ENCODE measurements at regions not wholly inside any gene's neighbourhood (a gene's known extent, or its start where the extent isn't known, plus 50 kb on each side); places are given as distances from the start of the nearest gene placed in this dataset.
A peak's percentile ranks its signal among the peaks of the same experiment; 100 is the strongest.

GRCh38 chr2:184297085-184297484 is 301.2 kb upstream of the ZNF804A start:
- no peak overlapping the region for H3K4me3 ChIP-seq (ENCODE audit: low read depth, low read length)
- no peak for DNase-seq (ENCODE audit: low read depth, low spot score)
- TF ChIP-seq, protein P1, sequence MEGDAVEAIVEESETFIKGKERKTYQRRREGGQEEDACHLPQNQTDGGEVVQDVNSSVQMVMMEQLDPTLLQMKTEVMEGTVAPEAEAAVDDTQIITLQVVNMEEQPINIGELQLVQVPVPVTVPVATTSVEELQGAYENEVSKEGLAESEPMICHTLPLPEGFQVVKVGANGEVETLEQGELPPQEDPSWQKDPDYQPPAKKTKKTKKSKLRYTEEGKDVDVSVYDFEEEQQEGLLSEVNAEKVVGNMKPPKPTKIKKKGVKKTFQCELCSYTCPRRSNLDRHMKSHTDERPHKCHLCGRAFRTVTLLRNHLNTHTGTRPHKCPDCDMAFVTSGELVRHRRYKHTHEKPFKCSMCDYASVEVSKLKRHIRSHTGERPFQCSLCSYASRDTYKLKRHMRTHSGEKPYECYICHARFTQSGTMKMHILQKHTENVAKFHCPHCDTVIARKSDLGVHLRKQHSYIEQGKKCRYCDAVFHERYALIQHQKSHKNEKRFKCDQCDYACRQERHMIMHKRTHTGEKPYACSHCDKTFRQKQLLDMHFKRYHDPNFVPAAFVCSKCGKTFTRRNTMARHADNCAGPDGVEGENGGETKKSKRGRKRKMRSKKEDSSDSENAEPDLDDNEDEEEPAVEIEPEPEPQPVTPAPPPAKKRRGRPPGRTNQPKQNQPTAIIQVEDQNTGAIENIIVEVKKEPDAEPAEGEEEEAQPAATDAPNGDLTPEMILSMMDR (IDR thresholded peaks at IDR 0.05; ENCODE audit: low read depth, low read length), result no peak
- in situ Hi-C loops (cut with HindIII; ENCODE audit: low sequenced_read_pairs), result no loop called here

DNA sequence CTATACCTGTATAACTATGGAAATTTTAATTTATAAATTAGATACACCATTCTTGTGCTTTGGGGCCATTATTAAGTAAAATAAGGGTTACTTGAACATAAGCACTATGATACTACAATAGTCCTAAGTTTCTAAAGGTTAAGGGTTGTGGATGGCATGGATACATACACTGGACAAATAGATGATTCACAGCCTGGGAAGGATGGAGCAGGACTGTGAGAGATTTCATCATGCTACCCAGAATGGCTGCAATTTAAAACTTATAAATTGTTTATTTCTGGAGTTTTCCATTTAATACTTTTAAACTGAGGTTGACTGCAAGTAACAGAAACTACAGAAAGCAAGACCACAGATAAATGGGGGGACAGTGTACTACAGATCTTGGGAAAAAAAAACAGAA is 295.8 kb upstream of the ZNF804A start:
- DNase-seq (ENCODE audit: low read depth, low spot score), result peak; percentile 9
- TF ChIP-seq, protein P1 (IDR thresholded peaks at IDR 0.05; ENCODE audit: low read depth, low read length), result no peak
- no peak overlapping the region for H3K4me3 ChIP-seq (ENCODE audit: low read depth, low read length)
- in situ Hi-C loops (cut with HindIII; ENCODE audit: low sequenced_read_pairs), result no loop called here

- no peak overlapping the region for H3K4me3 ChIP-seq (ENCODE audit: low read depth, low read length)
- TF ChIP-seq, protein P1 (IDR thresholded peaks at IDR 0.05; ENCODE audit: low read depth, low read length), result no peak
- peak; percentile 69 for DNase-seq (ENCODE audit: low read depth, low spot score)
- in situ Hi-C loops (cut with HindIII; ENCODE audit: low sequenced_read_pairs), result no loop called here
Observed at GRCh38 chr2:184304006-184304405, 294.3 kb upstream of the ZNF804A start.

DNA sequence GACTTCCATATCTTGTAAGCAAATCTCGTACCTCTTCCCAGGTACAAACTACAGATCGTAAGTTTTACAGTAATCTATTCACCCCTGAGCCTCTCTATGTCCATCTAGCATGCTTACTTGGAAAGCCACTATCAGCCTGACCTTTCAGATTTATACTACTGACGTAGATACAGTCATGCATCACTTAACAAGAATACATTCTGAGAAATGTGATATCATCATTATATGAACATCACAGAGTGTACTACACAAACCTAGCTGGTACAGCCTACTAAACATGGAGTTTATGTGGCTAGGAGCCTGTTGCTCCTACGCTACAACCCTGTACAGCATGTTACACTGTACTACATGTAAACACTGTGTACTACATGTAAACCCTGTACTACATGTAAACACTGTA is 293.2 kb upstream of the ZNF804A start:
- DNase-seq (ENCODE audit: low read depth, low spot score), result no peak
- in situ Hi-C loops (cut with HindIII; ENCODE audit: low sequenced_read_pairs), result no loop called here
- no peak overlapping the region for H3K4me3 ChIP-seq (ENCODE audit: low read depth, low read length)
- TF ChIP-seq, protein P1 (IDR thresholded peaks at IDR 0.05; ENCODE audit: low read depth, low read length), result no peak

GRCh38 chr2:184308706-184309105 is 289.6 kb upstream of the ZNF804A start:
- in situ Hi-C loops (cut with HindIII; ENCODE audit: low sequenced_read_pairs), result no loop called here
- DNase-seq (ENCODE audit: low read depth, low spot score), result no peak
- TF ChIP-seq, protein P1 (IDR thresholded peaks at IDR 0.05; ENCODE audit: low read depth, low read length), result no peak
- no peak overlapping the region for H3K4me3 ChIP-seq (ENCODE audit: low read depth, low read length)

GRCh38 chr2:184312970-184313369 is 285.4 kb upstream of the ZNF804A start:
- no peak for DNase-seq (ENCODE audit: low read depth, low spot score)
- TF ChIP-seq, protein P1 (IDR thresholded peaks at IDR 0.05; ENCODE audit: low read depth, low read length), result no peak
- H3K4me3 ChIP-seq (ENCODE audit: low read depth, low read length), result no peak overlapping the region
- in situ Hi-C loops (cut with HindIII; ENCODE audit: low sequenced_read_pairs), result no loop called here

DNA sequence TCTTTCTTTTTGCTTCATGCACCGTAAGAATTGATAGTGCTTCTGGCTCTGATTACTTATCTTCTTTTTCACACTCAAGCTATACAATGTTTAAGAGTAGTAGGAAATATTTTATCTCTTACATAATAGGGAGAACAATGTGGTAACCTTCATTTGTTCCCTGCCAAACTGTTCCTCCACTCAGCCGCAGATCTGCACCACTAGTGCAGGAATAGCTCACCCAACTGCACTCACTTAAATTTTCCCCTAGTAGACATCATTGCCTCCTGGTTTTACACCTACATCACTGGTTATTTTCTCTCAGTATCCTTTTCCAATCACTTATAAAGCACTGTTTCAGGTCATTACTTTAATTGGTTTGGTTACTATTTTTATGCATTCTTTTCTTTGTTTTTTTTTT is 283.5 kb upstream of the ZNF804A start:
- no peak overlapping the region for H3K4me3 ChIP-seq (ENCODE audit: low read depth, low read length)
- in situ Hi-C loops (cut with HindIII; ENCODE audit: low sequenced_read_pairs), result no loop called here
- DNase-seq (ENCODE audit: low read depth, low spot score), result no peak
- TF ChIP-seq, protein P1 (IDR thresholded peaks at IDR 0.05; ENCODE audit: low read depth, low read length), result no peak
